PFSK-1 (cell line): ENCODE measurements at regions not wholly inside any gene's neighbourhood (a gene's known extent, or its start where the extent isn't known, plus 50 kb on each side); places are given as distances from the start of the nearest gene placed in this dataset.

ENCODE experiments used
- FOXP2 ChIP-seq: optimal IDR thresholded peaks from 2 replicates; pipeline ENCODE3; 2011; ENCODE audit warnings: borderline replicate concordance, control low read depth, inconsistent platforms; ENCODE audit not compliant: insufficient read depth; ENCODE audit errors: extremely low read length, extremely low read depth
- POLR2AphosphoS5 ChIP-seq: IDR thresholded peaks from 2 replicates; pipeline ENCODE4 v1.6.1; 2012; ENCODE audit warnings: low read depth, mild to moderate bottlenecking, control low read depth, low read length, moderate library complexity
- REST ChIP-seq, 2 experiments: IDR thresholded peaks; 2 replicates each; pipeline versions ENCODE4 v1.6.1 to v1.8.0; 2011 to 2012; ENCODE audit warnings: low read depth in 2 of 2, low read length in 2 of 2, control low read depth in 1 of 2, inconsistent platforms in 1 of 2, mild to moderate bottlenecking in 1 of 2, moderate library complexity in 1 of 2; ENCODE audit not compliant: insufficient read depth in 1 of 2
- SIN3A ChIP-seq: IDR thresholded peaks from 2 replicates; pipeline ENCODE4 v1.6.1; 2012; ENCODE audit warnings: mild to moderate bottlenecking, low read length, moderate library complexity, borderline replicate concordance; ENCODE audit not compliant: insufficient read depth
- TAF1 ChIP-seq: IDR thresholded peaks from 2 replicates; pipeline ENCODE4 v1.6.1; 2012; ENCODE audit warnings: low read length, control low read depth, borderline replicate concordance; ENCODE audit not compliant: insufficient read depth

- TF ChIP-seq POLR2AphosphoS5 (no peak), REST (IDR thresholded peaks at IDR 0.05; ENCODE audit: insufficient read depth in 1 of 2, low read depth in 2 of 2, low read length in 2 of 2) (no peak), SIN3A (no peak), FOXP2 (no peak), TAF1 (no peak)
Observed at GRCh38 chr3:145450018-145450682, 710.8 kb downstream of the PLOD2 start.

GRCh38 chr3:145457825-145458552 lies 703.0 kb downstream of the PLOD2 start:
- TF ChIP-seq POLR2AphosphoS5 (no peak), FOXP2 (no peak), SIN3A (no peak), REST (IDR thresholded peaks at IDR 0.05; ENCODE audit: insufficient read depth in 1 of 2, low read depth in 2 of 2, low read length in 2 of 2) (no peak), TAF1 (no peak)

- no peak for TF ChIP-seq FOXP2
- TF ChIP-seq POLR2AphosphoS5 = no peak
- no peak for TF ChIP-seq REST (IDR thresholded peaks at IDR 0.05; ENCODE audit: insufficient read depth in 1 of 2, low read depth in 2 of 2, low read length in 2 of 2)
- no peak for TF ChIP-seq SIN3A
- TF ChIP-seq TAF1 = no peak
Observed at GRCh38 chr3:145471976-145472375, 689.0 kb downstream of the PLOD2 start.

- TF ChIP-seq SIN3A (no peak), POLR2AphosphoS5 (no peak), REST (IDR thresholded peaks at IDR 0.05; ENCODE audit: insufficient read depth in 1 of 2, low read depth in 2 of 2, low read length in 2 of 2) (no peak), TAF1 (no peak), FOXP2 (no peak)
Observed at GRCh38 chr3:145483992-145484391, 677.0 kb downstream of the PLOD2 start.
